A673 (cell line): ENCODE measurements at regions not wholly inside any gene's neighbourhood (a gene's known extent, or its start where the extent isn't known, plus 50 kb on each side); places are given as distances from the start of the nearest gene placed in this dataset.

ENCODE experiments used
- CTCF ChIP-seq: fragments of 300-800, 200-600 bp; sonication (generic); conservative IDR thresholded peaks from 2 replicates; pipeline ENCODE4 v1.5.1; 2017; ENCODE audit warnings: low read depth, mild to moderate bottlenecking, antibody characterized with exemption, low read length, moderate library complexity, mixed read lengths
- EZH2 ChIP-seq: fragments of 200-600 bp; sonication (generic); IDR thresholded peaks from 2 replicates; pipeline ENCODE4 v1.6.1; 2017; ENCODE audit warnings: borderline replicate concordance, low read depth, mild to moderate bottlenecking, mixed read lengths, antibody characterized with exemption, low read length; ENCODE audit not compliant: poor library complexity, severe bottlenecking

- TF ChIP-seq CTCF (no peak), EZH2 (no peak)
Measured at GRCh38 chr14:41229824-41230223, 376.9 kb upstream of the LRFN5 start.
